Right atrium auricular region (tissue), 2 donors: ENCODE measurements at regions not wholly inside any gene's neighbourhood (a gene's known extent, or its start where the extent isn't known, plus 50 kb on each side); places are given as distances from the start of the nearest gene placed in this dataset.
"Not testable (repeated sequence)": the region's sequence is repeated elsewhere in the genome, so short reads cannot be mapped to it uniquely, and the experiment has no call there.

Experiments
- DNase-seq: peaks from one replicate; pipeline ENCODE4 v3.0.0-alpha.2; 2019; ENCODE audit warnings: low spot score
- H3K27ac ChIP-seq, 2 donors: fragments of 200-600 bp; sonication (generic); 1 replicate in 1 of 2; 2 replicates in 1 of 2; pipeline ENCODE4 v1.5.1; 2016 to 2019
- H3K27me3 ChIP-seq, 2 donors: fragments of 200-600 bp; sonication (generic); one replicate each; pipeline versions ENCODE4 v1.5.1 to v1.6.0; 2017 to 2019
- H3K36me3 ChIP-seq: fragments of 200-600 bp; sonication (generic); one replicate; pipeline ENCODE4 v1.5.1; 2016
- H3K4me1 ChIP-seq, 2 donors: fragments of 200-600 bp; sonication (generic); one replicate each; pipeline versions ENCODE4 v1.5.1 to v1.6.0; 2017 to 2019
- H3K4me3 ChIP-seq, 2 donors: fragments of 200-600 bp; sonication (generic); 1 replicate in 1 of 2; 2 replicates in 1 of 2; pipeline ENCODE4 v1.5.1; 2017 to 2019; ENCODE audit warnings: mild to moderate bottlenecking in 1 of 2, moderate library complexity in 1 of 2
- H3K9me3 ChIP-seq, 2 donors: fragments of 200-600 bp; sonication (generic); one replicate each; pipeline ENCODE4 v1.5.1; 2019
- CTCF ChIP-seq, 2 donors: fragments of 200-600 bp; sonication (generic); IDR thresholded peaks; one replicate each; pipeline ENCODE4 v1.5.1; 2019; ENCODE audit warnings: antibody characterized with exemption in 2 of 2

GRCh38 chr20:54922636-54923035 is 447.2 kb downstream of the DOK5 start:
- no peaks in the 10 kb centered on the region for H3K9me3 ChIP-seq
- no peak for TF ChIP-seq CTCF (IDR thresholded peaks at IDR 0.05)
- H3K4me3 ChIP-seq: no peak overlapping the region
- no peaks in the 10 kb centered on the region for H3K4me1 ChIP-seq
- no peaks in the 10 kb centered on the region for H3K36me3 ChIP-seq
- H3K27me3 ChIP-seq: no peaks in the 10 kb centered on the region
- no peak overlapping the region for H3K27ac ChIP-seq
- no peak for DNase-seq

- TF ChIP-seq CTCF (IDR thresholded peaks at IDR 0.05): no peak
- Histone ChIP-seq H3K4me1 (no peaks in the 10 kb centered on the region), H3K36me3 (no peaks in the 10 kb centered on the region), H3K27me3 (no peaks in the 10 kb centered on the region), H3K27ac (no peak overlapping the region), H3K9me3 (no peaks in the 10 kb centered on the region), H3K4me3 (no peak overlapping the region)
- no peak for DNase-seq
Measured at GRCh38 chr20:54922096-54922495, 446.7 kb downstream of the DOK5 start.

- Histone ChIP-seq H3K4me3 (no peak overlapping the region), H3K4me1 (no peaks in the 10 kb centered on the region), H3K36me3 (no peaks in the 10 kb centered on the region), H3K27ac (no peak overlapping the region), H3K27me3 (no peaks in the 10 kb centered on the region), H3K9me3 (no peaks in the 10 kb centered on the region)
- no peak for DNase-seq
- no peak for TF ChIP-seq CTCF (IDR thresholded peaks at IDR 0.05)
Measured at GRCh38 chr20:54920491-54920890, 445.1 kb downstream of the DOK5 start.

GRCh38 chr20:54918993-54919392 is 443.6 kb downstream of the DOK5 start:
- H3K27ac ChIP-seq, H3K4me3 ChIP-seq, H3K4me1 ChIP-seq, DNase-seq, H3K9me3 ChIP-seq, H3K36me3 ChIP-seq, H3K27me3 ChIP-seq: not testable (repeated sequence)

- no peaks in the 10 kb centered on the region for H3K27me3 ChIP-seq
- no peak for DNase-seq
- TF ChIP-seq CTCF (IDR thresholded peaks at IDR 0.05): no peak
- H3K27ac ChIP-seq: no peak overlapping the region
- H3K4me3 ChIP-seq: no peak overlapping the region
- no peaks in the 10 kb centered on the region for H3K36me3 ChIP-seq
- no peaks in the 10 kb centered on the region for H3K9me3 ChIP-seq
- H3K4me1 ChIP-seq: no peaks in the 10 kb centered on the region
Measured at GRCh38 chr20:54914995-54915394, 439.6 kb downstream of the DOK5 start.

- TF ChIP-seq CTCF (IDR thresholded peaks at IDR 0.05): no peak
- DNase-seq: no peak
- Histone ChIP-seq H3K27ac (no peak overlapping the region), H3K4me3 (no peak overlapping the region), H3K9me3 (no peaks in the 10 kb centered on the region), H3K27me3 (no peaks in the 10 kb centered on the region), H3K4me1 (no peaks in the 10 kb centered on the region), H3K36me3 (no peaks in the 10 kb centered on the region)
Measured at GRCh38 chr20:54909702-54910101, 434.3 kb downstream of the DOK5 start.

- not testable (repeated sequence) for H3K4me3 ChIP-seq, H3K4me1 ChIP-seq, H3K27me3 ChIP-seq, H3K27ac ChIP-seq, H3K36me3 ChIP-seq, DNase-seq
- peaks cover 0 to 10% of the 10 kb centered on the region in 2 donors for H3K9me3 ChIP-seq
Measured at GRCh38 chr20:54906134-54906533, 430.7 kb downstream of the DOK5 start.
